22Rv1 (cell line): ENCODE measurements at regions not wholly inside any gene's neighbourhood (a gene's known extent, or its start where the extent isn't known, plus 50 kb on each side); places are given as distances from the start of the nearest gene placed in this dataset.

ENCODE experiments used
- CTCF ChIP-seq: fragments of 450-650 bp; IDR thresholded peaks from 2 replicates; pipeline ENCODE4 v1.5.1; 2017; ENCODE audit warnings: mild to moderate bottlenecking
- ZFX ChIP-seq: fragments of 450-650 bp; IDR thresholded peaks from 2 replicates; pipeline ENCODE4 v1.6.1; 2017; ENCODE audit warnings: antibody characterized with exemption, borderline replicate concordance

GRCh38 chr11:44388828-44389657 is 79.1 kb upstream of the ALX4 start:
- TF ChIP-seq CTCF (no peak), ZFX (no peak)
